Endothelial cell (in vitro differentiated cells): ENCODE measurements at regions not wholly inside any gene's neighbourhood (a gene's known extent, or its start where the extent isn't known, plus 50 kb on each side); places are given as distances from the start of the nearest gene placed in this dataset.

Experiments
- DNase-seq: peaks from one replicate; pipeline ENCODE4 v3.0.0; 2021; ENCODE audit warnings: low spot score
- H3K27ac Mint-ChIP-seq: one replicate; pipeline ENCODE4 v1.8.0; 2021; ENCODE audit warnings: mixed read lengths, inconsistent platforms; ENCODE audit not compliant: unreplicated experiment
- H3K27me3 Mint-ChIP-seq: one replicate; pipeline ENCODE4 v1.8.0; 2021; ENCODE audit warnings: mild to moderate bottlenecking, moderate library complexity, mixed read lengths, inconsistent platforms; ENCODE audit not compliant: unreplicated experiment
- H3K36me3 Mint-ChIP-seq: one replicate; pipeline ENCODE4 v1.8.0; 2021; ENCODE audit warnings: mild to moderate bottlenecking, low read depth, mixed read lengths, inconsistent platforms; ENCODE audit not compliant: unreplicated experiment
- H3K4me1 Mint-ChIP-seq: one replicate; pipeline ENCODE4 v1.8.0; 2021; ENCODE audit warnings: mild to moderate bottlenecking, mixed read lengths, inconsistent platforms; ENCODE audit not compliant: unreplicated experiment
- H3K4me3 Mint-ChIP-seq: one replicate; pipeline ENCODE4 v1.8.0; 2021; ENCODE audit warnings: mild to moderate bottlenecking, mixed read lengths, inconsistent platforms; ENCODE audit not compliant: unreplicated experiment
- H3K9me3 Mint-ChIP-seq: one replicate; pipeline ENCODE4 v1.8.0; 2021; ENCODE audit warnings: mixed read lengths, inconsistent platforms; ENCODE audit not compliant: unreplicated experiment
- CTCF ChIP-seq: fragments of 200-600 bp; sonication (generic); IDR thresholded peaks from one replicate; pipeline ENCODE4 v1.5.0; 2021; ENCODE audit warnings: antibody characterized with exemption; ENCODE audit not compliant: unreplicated experiment

- Mint-ChIP-seq H3K9me3 (no peaks in the 10 kb centered on the region), H3K4me3 (no peak overlapping the region), H3K4me1 (no peaks in the 10 kb centered on the region), H3K27me3 (no peaks in the 10 kb centered on the region), H3K27ac (no peak overlapping the region), H3K36me3 (no peaks in the 10 kb centered on the region)
- TF ChIP-seq CTCF, result no peak
- DNase-seq, result no peak
Measured at GRCh38 chr15:39301589-39301999, 279.3 kb upstream of the THBS1 start.

GRCh38 chr15:39302936-39303335 is 277.9 kb upstream of the THBS1 start:
- peaks cover 2% of the 10 kb centered on the region for H3K27me3 Mint-ChIP-seq

GRCh38 chr15:39304201-39304841 is 276.6 kb upstream of the THBS1 start:
- Mint-ChIP-seq H3K27me3 (peaks cover 2% of the 10 kb centered on the region), H3K4me1 (no peaks in the 10 kb centered on the region), H3K27ac (no peak overlapping the region), H3K9me3 (no peaks in the 10 kb centered on the region), H3K4me3 (no peak overlapping the region), H3K36me3 (no peaks in the 10 kb centered on the region)
- no peak for DNase-seq
- no peak for TF ChIP-seq CTCF

More at GRCh38 chr15:39302936-39303335, 277.9 kb upstream of the THBS1 start:
- no peaks in the 10 kb centered on the region for H3K9me3 Mint-ChIP-seq
- no peaks in the 10 kb centered on the region for H3K36me3 Mint-ChIP-seq
- no peaks in the 10 kb centered on the region for H3K4me1 Mint-ChIP-seq
- TF ChIP-seq CTCF, result no peak
- DNase-seq, result no peak
- H3K4me3 Mint-ChIP-seq, result no peak overlapping the region
- H3K27ac Mint-ChIP-seq, result no peak overlapping the region

- TF ChIP-seq CTCF, result no peak
- no peaks in the 10 kb centered on the region for H3K36me3 Mint-ChIP-seq
- no peak overlapping the region for H3K27ac Mint-ChIP-seq
- H3K27me3 Mint-ChIP-seq, result peaks cover 2% of the 10 kb centered on the region
- no peaks in the 10 kb centered on the region for H3K4me1 Mint-ChIP-seq
- no peaks in the 10 kb centered on the region for H3K9me3 Mint-ChIP-seq
- H3K4me3 Mint-ChIP-seq, result no peak overlapping the region
- no peak for DNase-seq
Measured at GRCh38 chr15:39304931-39305728, 275.7 kb upstream of the THBS1 start.

DNA sequence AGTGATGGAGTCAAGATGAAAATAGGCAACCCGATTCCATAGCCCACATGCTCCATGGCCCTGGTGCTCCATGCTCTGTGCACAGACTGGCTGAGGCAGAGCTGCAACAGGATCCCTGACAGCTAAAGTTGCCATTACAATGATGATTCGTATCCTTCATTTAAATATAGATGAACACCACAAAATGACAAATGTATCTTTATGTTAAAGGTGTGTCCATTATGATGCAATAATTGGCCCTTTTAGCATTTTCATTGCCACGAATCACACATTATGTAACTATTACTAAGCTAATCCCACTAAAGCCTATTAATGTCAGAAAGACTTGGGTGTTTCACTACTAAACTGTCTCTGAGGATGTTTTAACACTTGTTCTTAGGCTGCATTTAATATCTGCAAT is 270.2 kb upstream of the THBS1 start:
- Mint-ChIP-seq H3K36me3 (no peaks in the 10 kb centered on the region), H3K9me3 (no peaks in the 10 kb centered on the region), H3K4me1 (no peaks in the 10 kb centered on the region), H3K27ac (no peak overlapping the region), H3K27me3 (peaks cover 2% of the 10 kb centered on the region), H3K4me3 (no peak overlapping the region)
- DNase-seq, result no peak
- TF ChIP-seq CTCF, result no peak
